Prostate gland (tissue), 2 donors: ENCODE measurements at regions not wholly inside any gene's neighbourhood (a gene's known extent, or its start where the extent isn't known, plus 50 kb on each side); places are given as distances from the start of the nearest gene placed in this dataset.

Experiments used
- DNase-seq: peaks from one replicate; pipeline ENCODE4 v3.0.0-alpha.2; 2019; ENCODE audit warnings: low spot score
- H3K27ac ChIP-seq, 2 donors: fragments of 200-600 bp; sonication (generic); 2 replicates each; pipeline ENCODE4 v1.5.1; 2017 to 2019
- H3K27me3 ChIP-seq: fragments of 200-600 bp; sonication (generic); replicated peaks from 2 replicates; pipeline ENCODE4 v1.5.1; 2019; ENCODE audit not compliant: insufficient read depth
- H3K36me3 ChIP-seq, 2 donors: fragments of 200-600 bp; sonication (generic); 1 replicate in 1 of 2; 2 replicates in 1 of 2; pipeline versions ENCODE4 v1.5.1 to v1.8.1; 2017 to 2019
- H3K4me1 ChIP-seq: fragments of 200-600 bp; sonication (generic); replicated peaks from 2 replicates; pipeline ENCODE4 v1.5.1; 2019
- H3K4me3 ChIP-seq, 2 donors: fragments of 200-600 bp; sonication (generic); 2 replicates each; pipeline ENCODE4 v1.5.1; 2017 to 2019
- H3K9me3 ChIP-seq: fragments of 200-600 bp; sonication (generic); 2 replicates; pipeline ENCODE4 v1.5.1; 2017
- POLR2A ChIP-seq: fragments of 450-650 bp; IDR thresholded peaks from one replicate; pipeline ENCODE4 v1.6.1; 2016; ENCODE audit warnings: antibody characterized with exemption, mild to moderate bottlenecking
- POLR2AphosphoS5 ChIP-seq: sonication (generic); formaldehyde crosslinking; IDR thresholded peaks from one replicate; pipeline ENCODE4 v1.6.1; 2017; ENCODE audit warnings: antibody characterized with exemption
- WGBS: methylation state at CpG from one replicate; pipeline ENCODE4 v1.1.5; 2018; 5-methylcytosine and 5-hydroxymethylcytosine counted together
- intact Hi-C: fragments of 100-400 bp; cut with DNase I; formaldehyde crosslinking; loops from one replicate; pipeline ENCODE4 v1.14.2; 2022
- TF ChIP-seq, protein P1 (sequence below), 4 experiments: fragments of 200-600 bp in 2 of 4; fragments of 450-650 bp in 2 of 4; sonication (generic) in 2 of 4; IDR thresholded peaks; 1 replicate in 3 of 4; 2 replicates in 1 of 4; pipeline ENCODE4 v1.5.1; 2016 to 2019; ENCODE audit warnings: antibody characterized with exemption in 4 of 4, mild to moderate bottlenecking in 2 of 4, moderate library complexity in 2 of 4

DNA sequence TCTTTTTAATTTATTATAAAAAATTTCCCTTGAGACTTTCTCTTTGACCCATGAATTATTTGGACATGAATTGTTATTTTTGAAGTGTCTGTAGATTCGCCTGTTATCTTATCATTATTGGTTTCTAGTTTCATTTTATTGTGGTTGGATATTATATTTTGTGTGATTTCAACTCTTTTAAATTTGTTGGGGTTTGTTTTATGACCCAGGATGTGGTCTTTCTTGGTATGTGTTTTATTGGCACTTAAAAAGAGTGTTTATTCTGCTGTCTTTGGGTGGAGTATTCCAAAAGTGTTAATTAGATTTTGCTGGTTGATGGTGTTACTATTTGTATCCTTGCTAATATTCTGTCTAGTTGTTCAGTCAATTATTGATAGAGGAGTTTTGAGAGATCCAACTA lies 50.5 kb upstream of the GPR141 start:
- Histone ChIP-seq H3K4me1 (no peaks in the 10 kb centered on the region), H3K9me3 (no peaks in the 10 kb centered on the region), H3K4me3 (no peak overlapping the region), H3K27me3 (no peaks in the 10 kb centered on the region), H3K36me3 (no peaks in the 10 kb centered on the region), H3K27ac (no peak overlapping the region)
- intact Hi-C loops: no loop called here
- TF ChIP-seq, protein P1, sequence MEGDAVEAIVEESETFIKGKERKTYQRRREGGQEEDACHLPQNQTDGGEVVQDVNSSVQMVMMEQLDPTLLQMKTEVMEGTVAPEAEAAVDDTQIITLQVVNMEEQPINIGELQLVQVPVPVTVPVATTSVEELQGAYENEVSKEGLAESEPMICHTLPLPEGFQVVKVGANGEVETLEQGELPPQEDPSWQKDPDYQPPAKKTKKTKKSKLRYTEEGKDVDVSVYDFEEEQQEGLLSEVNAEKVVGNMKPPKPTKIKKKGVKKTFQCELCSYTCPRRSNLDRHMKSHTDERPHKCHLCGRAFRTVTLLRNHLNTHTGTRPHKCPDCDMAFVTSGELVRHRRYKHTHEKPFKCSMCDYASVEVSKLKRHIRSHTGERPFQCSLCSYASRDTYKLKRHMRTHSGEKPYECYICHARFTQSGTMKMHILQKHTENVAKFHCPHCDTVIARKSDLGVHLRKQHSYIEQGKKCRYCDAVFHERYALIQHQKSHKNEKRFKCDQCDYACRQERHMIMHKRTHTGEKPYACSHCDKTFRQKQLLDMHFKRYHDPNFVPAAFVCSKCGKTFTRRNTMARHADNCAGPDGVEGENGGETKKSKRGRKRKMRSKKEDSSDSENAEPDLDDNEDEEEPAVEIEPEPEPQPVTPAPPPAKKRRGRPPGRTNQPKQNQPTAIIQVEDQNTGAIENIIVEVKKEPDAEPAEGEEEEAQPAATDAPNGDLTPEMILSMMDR (IDR thresholded peaks at IDR 0.05): no peak
- TF ChIP-seq POLR2AphosphoS5: no peak
- no peak for TF ChIP-seq POLR2A
- 9% methylated on average over 1 of the region's 1 CpG for WGBS
- DNase-seq: no peak
